Astrocyte (in vitro differentiated cells and primary cell): ENCODE measurements at regions not wholly inside any gene's neighbourhood (a gene's known extent, or its start where the extent isn't known, plus 50 kb on each side); places are given as distances from the start of the nearest gene placed in this dataset.

Experiments used
- DNase-seq: peaks from one replicate; pipeline ENCODE4 v3.0.0-alpha.2; 2010; ENCODE audit warnings: low read depth
- FAIRE-seq: peaks from 2 replicates; lab custom pipeline; 2011; peaks lifted over from hg19 to GRCh38; lab: Jason Lieb, UNC
- H2AFZ ChIP-seq: 2 replicates; pipeline ENCODE4 v1.6.0; 2012; ENCODE audit warnings: low read depth, low read length, inconsistent platforms
- H3K27ac ChIP-seq: 2 replicates; pipeline ENCODE4 v1.5.1; 2011; ENCODE audit warnings: low read depth, low read length, inconsistent platforms
- H3K27me3 ChIP-seq: 2 replicates; pipeline ENCODE4 v1.6.0; 2011; ENCODE audit warnings: low read length, inconsistent platforms; ENCODE audit not compliant: insufficient read depth
- H3K36me3 ChIP-seq: 2 replicates; pipeline ENCODE4 v1.5.1; 2011; ENCODE audit warnings: low read length, inconsistent platforms; ENCODE audit not compliant: insufficient read depth
- H3K4me1 ChIP-seq: 2 replicates; pipeline ENCODE4 v1.5.1; 2011; ENCODE audit warnings: low read length, inconsistent platforms; ENCODE audit not compliant: insufficient read depth
- H3K4me2 ChIP-seq: 2 replicates; pipeline ENCODE4 v1.6.0; 2012; ENCODE audit warnings: low read length, inconsistent platforms
- H3K4me3 ChIP-seq: 2 replicates; pipeline ENCODE4 v1.5.1; 2011; ENCODE audit warnings: low read depth, mild to moderate bottlenecking, low read length, inconsistent platforms; ENCODE audit not compliant: insufficient read depth
- H3K79me2 ChIP-seq: 2 replicates; pipeline ENCODE4 v1.6.0; 2012; ENCODE audit warnings: mild to moderate bottlenecking, low read length, inconsistent platforms; ENCODE audit not compliant: insufficient read depth
- H3K9ac ChIP-seq: 2 replicates; pipeline ENCODE4 v1.6.0; 2012; ENCODE audit warnings: mild to moderate bottlenecking, low read length, inconsistent platforms
- H3K9me3 ChIP-seq: 2 replicates; pipeline ENCODE4 v1.5.1; 2012; ENCODE audit warnings: low read depth, mild to moderate bottlenecking, low read length, inconsistent platforms; ENCODE audit not compliant: insufficient read depth
- H4K20me1 ChIP-seq: 2 replicates; pipeline ENCODE4 v1.6.0; 2012; ENCODE audit warnings: low read length, inconsistent platforms; ENCODE audit not compliant: insufficient read depth
- H3K27ac Mint-ChIP-seq: one replicate; pipeline ENCODE4 v1.8.0; 2021; ENCODE audit warnings: mild to moderate bottlenecking, mixed read lengths; ENCODE audit not compliant: unreplicated experiment
- H3K27me3 Mint-ChIP-seq: one replicate; pipeline ENCODE4 v1.8.0; 2021; ENCODE audit warnings: low read depth, mixed read lengths; ENCODE audit not compliant: unreplicated experiment
- H3K36me3 Mint-ChIP-seq: one replicate; pipeline ENCODE4 v1.8.0; 2021; ENCODE audit warnings: low read depth, mixed read lengths; ENCODE audit not compliant: unreplicated experiment
- H3K4me1 Mint-ChIP-seq: one replicate; pipeline ENCODE4 v1.8.0; 2021; ENCODE audit warnings: low read depth, mixed read lengths; ENCODE audit not compliant: unreplicated experiment
- H3K4me3 Mint-ChIP-seq: one replicate; pipeline ENCODE4 v1.8.0; 2021; ENCODE audit warnings: mild to moderate bottlenecking, moderate library complexity, mixed read lengths; ENCODE audit not compliant: unreplicated experiment
- H3K9me3 Mint-ChIP-seq: one replicate; pipeline ENCODE4 v1.8.0; 2021; ENCODE audit warnings: mild to moderate bottlenecking, mixed read lengths; ENCODE audit not compliant: unreplicated experiment
- EZH2 ChIP-seq: IDR thresholded peaks from 2 replicates; pipeline ENCODE4 v1.6.1; 2012; ENCODE audit warnings: mild to moderate bottlenecking, low read length, inconsistent platforms; ENCODE audit not compliant: insufficient read depth
- TF ChIP-seq, protein P1 (sequence below): IDR thresholded peaks from 2 replicates; pipeline ENCODE4 v1.5.1; 2011; ENCODE audit warnings: low read depth, mild to moderate bottlenecking, inconsistent platforms, low read length, moderate library complexity; ENCODE audit not compliant: insufficient read depth

DNA sequence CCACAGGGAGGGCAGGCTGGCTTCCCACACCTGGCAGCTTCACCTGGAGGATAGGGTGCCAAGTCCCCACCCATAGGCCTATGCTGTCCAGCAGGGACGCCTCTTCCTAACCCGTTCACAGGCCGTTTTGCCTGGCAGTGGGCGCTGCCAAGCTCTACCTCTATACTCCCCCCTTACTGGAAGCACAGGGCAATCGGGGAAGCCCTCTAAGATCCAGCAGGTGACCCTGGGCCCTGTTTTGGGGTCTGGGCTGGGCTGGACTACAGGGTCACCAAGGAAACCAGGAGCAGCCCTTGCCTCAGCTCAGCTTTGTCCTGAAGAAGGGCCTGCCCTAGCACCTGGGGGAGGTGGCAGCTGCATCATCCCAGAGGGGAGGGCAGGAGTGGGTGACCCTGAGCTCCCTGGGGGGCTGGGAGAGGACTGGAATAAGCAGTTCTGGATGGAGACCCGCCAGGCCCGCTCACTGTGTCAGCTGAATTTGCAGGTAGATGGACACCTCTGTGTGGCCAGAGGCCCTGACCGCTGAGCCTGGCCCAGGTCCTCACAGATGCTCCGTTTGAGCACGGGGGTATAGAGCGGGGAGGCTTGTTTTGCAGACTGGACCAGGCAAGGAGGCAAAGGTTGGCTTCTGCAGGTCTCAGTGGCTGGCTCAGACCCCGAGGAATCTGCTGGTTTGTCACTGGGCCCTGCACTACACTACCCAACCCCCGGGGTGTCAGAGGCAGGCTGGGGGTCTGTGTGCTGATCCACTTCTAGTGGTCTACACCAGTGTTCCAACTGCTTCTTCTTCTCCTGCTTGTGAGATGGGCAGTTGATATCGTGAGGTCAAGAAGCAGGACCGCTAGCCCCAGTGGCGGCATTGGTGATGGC, 163.1 kb downstream of the ASB1 start:
- Mint-ChIP-seq H3K27ac (no peak overlapping the region), H3K27me3 (peaks cover 7% of the 10 kb centered on the region), H3K9me3 (peaks cover 3% of the 10 kb centered on the region), H3K36me3 (no peaks in the 10 kb centered on the region), H3K4me3 (no peak overlapping the region), H3K4me1 (no peaks in the 10 kb centered on the region)
- no peak for FAIRE-seq
- no peak overlapping the region for H3K4me2 ChIP-seq
- no peak overlapping the region for H2AFZ ChIP-seq
- no peaks in the 10 kb centered on the region for H4K20me1 ChIP-seq
- no peaks in the 10 kb centered on the region for H3K79me2 ChIP-seq
- H3K4me3 ChIP-seq: no peak overlapping the region
- TF ChIP-seq, protein P1, sequence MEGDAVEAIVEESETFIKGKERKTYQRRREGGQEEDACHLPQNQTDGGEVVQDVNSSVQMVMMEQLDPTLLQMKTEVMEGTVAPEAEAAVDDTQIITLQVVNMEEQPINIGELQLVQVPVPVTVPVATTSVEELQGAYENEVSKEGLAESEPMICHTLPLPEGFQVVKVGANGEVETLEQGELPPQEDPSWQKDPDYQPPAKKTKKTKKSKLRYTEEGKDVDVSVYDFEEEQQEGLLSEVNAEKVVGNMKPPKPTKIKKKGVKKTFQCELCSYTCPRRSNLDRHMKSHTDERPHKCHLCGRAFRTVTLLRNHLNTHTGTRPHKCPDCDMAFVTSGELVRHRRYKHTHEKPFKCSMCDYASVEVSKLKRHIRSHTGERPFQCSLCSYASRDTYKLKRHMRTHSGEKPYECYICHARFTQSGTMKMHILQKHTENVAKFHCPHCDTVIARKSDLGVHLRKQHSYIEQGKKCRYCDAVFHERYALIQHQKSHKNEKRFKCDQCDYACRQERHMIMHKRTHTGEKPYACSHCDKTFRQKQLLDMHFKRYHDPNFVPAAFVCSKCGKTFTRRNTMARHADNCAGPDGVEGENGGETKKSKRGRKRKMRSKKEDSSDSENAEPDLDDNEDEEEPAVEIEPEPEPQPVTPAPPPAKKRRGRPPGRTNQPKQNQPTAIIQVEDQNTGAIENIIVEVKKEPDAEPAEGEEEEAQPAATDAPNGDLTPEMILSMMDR: no peak
- no peak for TF ChIP-seq EZH2
- no peaks in the 10 kb centered on the region for H3K36me3 ChIP-seq
- H3K9me3 ChIP-seq: no peaks in the 10 kb centered on the region
- H3K27me3 ChIP-seq: no peaks in the 10 kb centered on the region
- no peak overlapping the region for H3K27ac ChIP-seq
- no peak for DNase-seq
- peaks cover 7% of the 10 kb centered on the region for H3K4me1 ChIP-seq
- H3K9ac ChIP-seq: no peak overlapping the region

DNA sequence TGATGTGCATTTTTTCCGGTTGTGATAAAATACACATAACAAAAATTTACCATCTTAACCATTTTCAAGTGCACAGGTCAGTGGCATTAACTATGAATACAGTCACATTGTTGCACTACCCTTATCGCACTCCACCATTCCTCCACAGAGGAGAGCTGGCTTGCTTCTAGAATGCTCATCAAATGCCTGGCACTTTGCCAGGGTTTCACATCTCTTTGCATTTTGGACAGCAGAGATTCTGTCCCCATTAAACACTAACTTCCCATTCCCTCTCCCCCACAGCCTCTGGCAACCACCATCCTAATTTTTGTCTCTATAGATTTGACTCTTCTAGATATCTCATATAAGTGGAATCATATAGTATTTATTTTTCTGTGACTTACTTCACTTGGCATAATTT, 165.0 kb downstream of the ASB1 start:
- Mint-ChIP-seq H3K4me3 (no peak overlapping the region), H3K9me3 (peaks cover 3% of the 10 kb centered on the region), H3K4me1 (peaks cover under 1% of the 10 kb centered on the region), H3K36me3 (no peaks in the 10 kb centered on the region), H3K27ac (no peak overlapping the region), H3K27me3 (peaks cover 12% of the 10 kb centered on the region)
- H4K20me1 ChIP-seq: no peaks in the 10 kb centered on the region
- no peaks in the 10 kb centered on the region for H3K36me3 ChIP-seq
- no peak overlapping the region for H3K27ac ChIP-seq
- no peaks in the 10 kb centered on the region for H3K27me3 ChIP-seq
- H3K79me2 ChIP-seq: no peaks in the 10 kb centered on the region
- TF ChIP-seq, protein P1: no peak
- TF ChIP-seq EZH2: no peak
- H3K4me3 ChIP-seq: no peak overlapping the region
- H3K4me1 ChIP-seq: peaks cover 2% of the 10 kb centered on the region
- H2AFZ ChIP-seq: no peak overlapping the region
- DNase-seq (no peak), FAIRE-seq (no peak)
- H3K9me3 ChIP-seq: no peaks in the 10 kb centered on the region
- H3K9ac ChIP-seq: no peak overlapping the region
- H3K4me2 ChIP-seq: no peak overlapping the region

DNA sequence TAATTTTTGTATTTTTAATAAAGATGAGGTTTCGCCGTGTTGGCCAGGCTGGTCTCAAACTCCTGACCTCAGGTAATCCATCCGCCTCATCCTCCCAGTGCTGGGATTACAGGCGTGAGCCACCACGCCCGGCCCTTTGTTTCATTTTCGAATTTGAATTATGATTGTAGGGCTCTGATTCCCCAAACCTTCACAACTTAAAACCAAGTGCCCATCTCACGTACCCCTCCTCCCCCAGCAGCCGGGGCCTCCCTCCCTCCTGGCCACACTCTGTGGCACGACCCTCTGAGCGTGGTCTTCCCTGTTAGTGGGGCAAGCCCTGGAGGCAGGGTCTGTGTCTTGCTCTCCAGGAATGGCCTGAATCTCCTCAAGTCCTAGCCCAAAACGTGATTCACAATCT, 166.5 kb downstream of the ASB1 start:
- H2AFZ ChIP-seq: no peak overlapping the region
- DNase-seq: no peak
- TF ChIP-seq, protein P1: no peak
- TF ChIP-seq EZH2: no peak
- peaks cover 8% of the 10 kb centered on the region for H3K4me1 Mint-ChIP-seq
- no peak overlapping the region for H3K4me3 Mint-ChIP-seq
- H3K9me3 ChIP-seq: no peaks in the 10 kb centered on the region
- no peaks in the 10 kb centered on the region for H4K20me1 ChIP-seq
- H3K27me3 ChIP-seq: no peaks in the 10 kb centered on the region
- H3K9me3 Mint-ChIP-seq: no peaks in the 10 kb centered on the region
- H3K27ac ChIP-seq: no peak overlapping the region
- no peaks in the 10 kb centered on the region for H3K79me2 ChIP-seq
- H3K4me1 ChIP-seq: peaks cover 14% of the 10 kb centered on the region
- H3K9ac ChIP-seq: no peak overlapping the region
- no peaks in the 10 kb centered on the region for H3K36me3 Mint-ChIP-seq
- peaks cover 12% of the 10 kb centered on the region for H3K27me3 Mint-ChIP-seq
- H3K27ac Mint-ChIP-seq: no peak overlapping the region
- no peak overlapping the region for H3K4me2 ChIP-seq
- H3K36me3 ChIP-seq: no peaks in the 10 kb centered on the region
- no peak overlapping the region for H3K4me3 ChIP-seq
- no peak for FAIRE-seq
